DOHH2 (cell line): ENCODE measurements at regions not wholly inside any gene's neighbourhood (a gene's known extent, or its start where the extent isn't known, plus 50 kb on each side); places are given as distances from the start of the nearest gene placed in this dataset.
"Not testable (repeated sequence)": the region's sequence is repeated elsewhere in the genome, so short reads cannot be mapped to it uniquely, and the experiment has no call there.

ENCODE experiments used
- H3F3A ChIP-seq: fragments of 200-600 bp; sonication (generic), shearing (Covaris generic); 2 replicates; pipeline ENCODE4 v1.6.0; 2016; ENCODE audit warnings: antibody characterized with exemption, mild to moderate bottlenecking; ENCODE audit not compliant: control insufficient read depth, insufficient read depth
- H3K27ac ChIP-seq: fragments of 200-600 bp; sonication (generic); 2 replicates; pipeline ENCODE4 v1.5.1; 2014; ENCODE audit warnings: low read depth, mild to moderate bottlenecking, low read length, moderate library complexity
- H3K27me3 ChIP-seq: fragments of 200-600 bp; sonication (generic); 2 replicates; pipeline ENCODE4 v1.6.1; 2014; ENCODE audit warnings: mild to moderate bottlenecking, low read length, mixed read lengths; ENCODE audit not compliant: control insufficient read depth
- H3K36me3 ChIP-seq: fragments of 200-600 bp; sonication (generic); 2 replicates; pipeline ENCODE4 v1.6.1; 2014; ENCODE audit warnings: mild to moderate bottlenecking, low read length, moderate library complexity, mixed read lengths; ENCODE audit not compliant: control insufficient read depth
- H3K4me1 ChIP-seq: fragments of 200-600 bp; sonication (generic); 2 replicates; pipeline ENCODE4 v1.6.1; 2014; ENCODE audit warnings: mild to moderate bottlenecking, low read length, mixed read lengths; ENCODE audit not compliant: control insufficient read depth
- H3K4me2 ChIP-seq: fragments of 200-600 bp; sonication (generic); 2 replicates; pipeline ENCODE4 v1.6.0; 2014; ENCODE audit warnings: mild to moderate bottlenecking, low read length, moderate library complexity
- H3K4me3 ChIP-seq: fragments of 200-600 bp; sonication (generic); 2 replicates; pipeline ENCODE4 v1.5.1; 2014; ENCODE audit warnings: mild to moderate bottlenecking, low read length, mixed read lengths
- H3K79me2 ChIP-seq: fragments of 200-600 bp; sonication (generic); 2 replicates; pipeline ENCODE4 v1.6.1; 2014; ENCODE audit warnings: mild to moderate bottlenecking, low read length, mixed read lengths; ENCODE audit not compliant: control insufficient read depth
- H3K9me2 ChIP-seq: fragments of 200-600 bp; sonication (generic); replicated peaks from 2 replicates; pipeline ENCODE4 v1.6.1; 2014; ENCODE audit warnings: mild to moderate bottlenecking, low read length, mixed read lengths; ENCODE audit not compliant: control insufficient read depth
- H3K9me3 ChIP-seq: fragments of 200-600 bp; sonication (generic); 2 replicates; pipeline ENCODE4 v1.6.1; 2014; ENCODE audit warnings: antibody characterized with exemption, low read length, mixed read lengths; ENCODE audit not compliant: control insufficient read depth, insufficient read depth
- H4K20me1 ChIP-seq: fragments of 200-600 bp; sonication (generic); 2 replicates; pipeline ENCODE4 v1.6.0; 2014; ENCODE audit warnings: low read depth, mild to moderate bottlenecking, antibody characterized with exemption, low read length, moderate library complexity; ENCODE audit not compliant: control insufficient read depth, insufficient read depth

- not testable (repeated sequence) for H3K79me2 ChIP-seq, H3K27me3 ChIP-seq, H3K4me1 ChIP-seq, H3K36me3 ChIP-seq, H3K4me3 ChIP-seq, H3F3A ChIP-seq, H3K4me2 ChIP-seq, H3K27ac ChIP-seq, H3K9me2 ChIP-seq, H4K20me1 ChIP-seq, H3K9me3 ChIP-seq
These were observed 132.2 kb downstream of the NPIPB11 start for GRCh38 chr16:29274055-29275035.

DNA sequence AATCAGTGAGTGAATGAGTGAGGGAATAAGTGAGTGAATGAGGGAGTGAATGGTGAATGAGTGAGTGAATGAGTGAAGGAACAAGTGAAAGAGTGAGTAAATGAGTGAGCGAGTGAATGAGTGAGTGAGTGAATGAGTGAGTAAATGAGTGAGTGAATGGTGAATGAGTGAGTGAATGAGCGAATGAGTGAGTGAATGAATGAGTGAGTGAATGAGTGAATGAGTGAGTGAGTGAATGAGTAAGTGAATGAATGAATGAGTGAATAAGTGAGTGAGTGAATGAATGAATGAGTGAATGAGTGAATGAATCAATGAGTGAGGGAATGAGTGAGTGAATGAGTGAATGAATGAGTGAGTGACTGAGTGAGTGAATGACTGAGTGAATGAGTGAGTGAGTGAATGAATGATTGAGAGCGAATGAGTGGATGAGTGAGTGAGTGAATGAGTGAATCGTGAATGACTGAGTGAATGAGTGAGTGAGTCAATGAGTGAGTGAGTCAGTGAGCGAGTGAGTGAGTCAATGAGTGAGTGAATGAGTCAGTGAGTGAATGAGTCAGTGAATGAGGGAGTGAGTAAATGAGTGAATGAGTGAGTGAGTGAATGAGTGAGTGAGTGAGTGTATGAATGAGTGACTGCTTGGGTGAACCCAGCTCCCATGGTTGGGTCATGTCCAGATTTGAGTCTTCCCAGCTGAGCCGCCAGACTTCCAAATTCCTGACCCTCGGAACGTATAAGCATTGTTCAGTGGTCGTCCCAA is 133.0 kb downstream of the NPIPB11 start:
- H3K79me2 ChIP-seq, H3K27me3 ChIP-seq, H3K4me3 ChIP-seq, H3K36me3 ChIP-seq, H3F3A ChIP-seq, H3K4me2 ChIP-seq, H3K9me3 ChIP-seq, H4K20me1 ChIP-seq, H3K27ac ChIP-seq, H3K9me2 ChIP-seq, H3K4me1 ChIP-seq: not testable (repeated sequence)

- not testable (repeated sequence) for H3K36me3 ChIP-seq, H3K4me2 ChIP-seq, H4K20me1 ChIP-seq, H3K27me3 ChIP-seq, H3K79me2 ChIP-seq, H3F3A ChIP-seq, H3K9me3 ChIP-seq, H3K4me1 ChIP-seq, H3K27ac ChIP-seq, H3K4me3 ChIP-seq, H3K9me2 ChIP-seq
These were observed 134.5 kb downstream of the NPIPB11 start for GRCh38 chr16:29271721-29272675.

DNA sequence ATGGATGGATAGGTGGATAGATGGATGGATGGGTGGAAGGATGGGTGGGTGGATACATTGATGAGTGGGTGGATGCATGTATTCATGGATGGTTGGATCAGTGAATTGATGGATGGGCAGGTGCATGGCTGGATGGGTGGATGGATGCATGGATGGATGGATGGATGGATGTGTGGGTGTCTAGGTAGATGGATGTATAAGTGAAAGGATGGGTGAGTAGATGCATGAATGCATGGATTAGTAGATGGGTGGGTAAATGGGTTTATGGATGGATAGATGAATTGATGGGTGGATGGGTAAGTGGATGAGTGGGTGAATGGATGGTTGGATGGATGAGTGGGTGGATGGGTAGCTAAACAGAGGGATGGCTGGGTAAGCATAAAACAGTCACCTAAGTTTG is 135.6 kb downstream of the NPIPB11 start:
- not testable (repeated sequence) for H3K9me3 ChIP-seq, H3K4me1 ChIP-seq, H3K4me3 ChIP-seq, H3K36me3 ChIP-seq, H3K27ac ChIP-seq, H3K9me2 ChIP-seq, H3F3A ChIP-seq, H4K20me1 ChIP-seq, H3K79me2 ChIP-seq, H3K4me2 ChIP-seq, H3K27me3 ChIP-seq

GRCh38 chr16:29270033-29270432 is 136.5 kb downstream of the NPIPB11 start:
- H3K36me3 ChIP-seq, H4K20me1 ChIP-seq, H3K4me1 ChIP-seq, H3K9me2 ChIP-seq, H3F3A ChIP-seq, H3K27ac ChIP-seq, H3K79me2 ChIP-seq, H3K9me3 ChIP-seq, H3K4me2 ChIP-seq, H3K27me3 ChIP-seq, H3K4me3 ChIP-seq: not testable (repeated sequence)

GRCh38 chr16:29269192-29269811 is 137.2 kb downstream of the NPIPB11 start:
- H3K4me2 ChIP-seq, H3K79me2 ChIP-seq, H3K9me2 ChIP-seq, H3K27me3 ChIP-seq, H3F3A ChIP-seq, H3K27ac ChIP-seq, H3K9me3 ChIP-seq, H4K20me1 ChIP-seq, H3K4me1 ChIP-seq, H3K4me3 ChIP-seq, H3K36me3 ChIP-seq: not testable (repeated sequence)

DNA sequence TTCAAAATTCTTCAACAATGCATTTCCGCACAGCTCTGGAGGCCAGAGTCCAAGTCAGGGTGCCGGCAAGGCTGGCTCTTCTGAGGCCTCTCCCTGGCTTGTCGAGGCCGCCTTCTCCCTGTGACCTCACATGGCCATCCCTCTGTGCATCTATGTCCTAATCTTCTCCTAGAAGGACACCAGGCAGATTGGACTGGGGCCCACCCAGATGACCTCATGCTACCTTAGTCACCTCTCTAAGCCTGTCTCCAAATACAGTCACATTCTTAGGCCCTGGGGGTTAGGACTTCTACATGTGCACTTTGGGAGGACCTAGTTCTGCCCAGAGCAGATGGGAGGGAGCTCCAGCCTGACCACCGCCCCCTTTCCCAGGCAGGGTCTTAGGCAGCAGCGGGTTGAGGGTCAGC is 137.7 kb downstream of the NPIPB11 start:
- H3K9me3 ChIP-seq, H3F3A ChIP-seq, H3K4me1 ChIP-seq, H3K27ac ChIP-seq, H3K9me2 ChIP-seq, H3K4me2 ChIP-seq, H3K36me3 ChIP-seq, H4K20me1 ChIP-seq, H3K79me2 ChIP-seq, H3K4me3 ChIP-seq, H3K27me3 ChIP-seq: not testable (repeated sequence)
